Inferior parietal cortex (tissue), 1 donor: ENCODE measurements at regions not wholly inside any gene's neighbourhood (a gene's known extent, or its start where the extent isn't known, plus 50 kb on each side); places are given as distances from the start of the nearest gene placed in this dataset.

ENCODE experiments used
- DNase-seq: peaks from one replicate; pipeline ENCODE4 v3.0.0-alpha.2; 2016; ENCODE audit errors: extremely low spot score

- no peak for DNase-seq
Observed at GRCh38 chr1:192081359-192081758, 76.9 kb upstream of the RGS18 start.

GRCh38 chr1:192086644-192087043 is 71.6 kb upstream of the RGS18 start:
- DNase-seq, result no peak

GRCh38 chr1:192087334-192087733 is 70.9 kb upstream of the RGS18 start:
- no peak for DNase-seq

- DNase-seq, result no peak
Observed at GRCh38 chr1:192088496-192088895, 69.8 kb upstream of the RGS18 start.

- DNase-seq, result no peak
Observed at GRCh38 chr1:192098001-192098400, 60.3 kb upstream of the RGS18 start.

GRCh38 chr1:192099328-192099727 is 58.9 kb upstream of the RGS18 start:
- no peak for DNase-seq

- DNase-seq, result no peak
Observed at GRCh38 chr1:192100686-192101468, 57.4 kb upstream of the RGS18 start.

- no peak for DNase-seq
Observed at GRCh38 chr1:192104128-192104527, 54.1 kb upstream of the RGS18 start.

GRCh38 chr1:192104852-192105251 is 53.4 kb upstream of the RGS18 start:
- DNase-seq, result no peak

GRCh38 chr1:192108161-192108560 is 50.1 kb upstream of the RGS18 start:
- peak; percentile 26 for DNase-seq
